HEK293 (cell line): ENCODE measurements at regions not wholly inside any gene's neighbourhood (a gene's known extent, or its start where the extent isn't known, plus 50 kb on each side); places are given as distances from the start of the nearest gene placed in this dataset.
"Not testable (repeated sequence)": the region's sequence is repeated elsewhere in the genome, so short reads cannot be mapped to it uniquely, and the experiment has no call there.

Experiments
- CTCF ChIP-seq: fragments of 450-650 bp; formaldehyde crosslinking; IDR thresholded peaks from 2 replicates; pipeline ENCODE4 v1.5.1; 2016; ENCODE audit warnings: missing biosample characterization, missing genetic modification characterization
- KLF1 ChIP-seq: fragments of 450-650 bp; formaldehyde crosslinking; IDR thresholded peaks from 2 replicates; pipeline ENCODE4 v1.5.1; 2016; ENCODE audit warnings: missing biosample characterization, missing genetic modification characterization

GRCh38 chrX:51000384-51000783 is 89.8 kb downstream of the BMP15 start:
- TF ChIP-seq CTCF; KLF1 (tag by site-specific recombination): not testable (repeated sequence)
